HEK293 (cell line): ENCODE measurements at regions not wholly inside any gene's neighbourhood (a gene's known extent, or its start where the extent isn't known, plus 50 kb on each side); places are given as distances from the start of the nearest gene placed in this dataset.

ENCODE experiments used
- CTCF ChIA-PET: fragments of 350-600 bp; formaldehyde crosslinking; extraction: SDS; loops from one replicate; lab custom pipeline; 2021; ENCODE audit warnings: antibody characterized with exemption; lab: Yijun Ruan, JAX
- POLR2A ChIA-PET: fragments of 300-600 bp; formaldehyde crosslinking; extraction: SDS; loops from one replicate; lab custom pipeline; 2020; ENCODE audit warnings: antibody characterized with exemption, inconsistent platforms; lab: Yijun Ruan, JAX
- H3K27ac ChIP-seq: fragments of 200-500 bp; sonication (Bioruptor generic); 2 replicates; pipeline ENCODE4 v1.5.1; 2014; ENCODE audit warnings: low read depth, low read length, control low read depth, inconsistent platforms; ENCODE audit errors: extremely low read depth
- H3K36me3 ChIP-seq, 2 experiments: fragments of 200-500 bp in 1 of 2; sonication (Bioruptor generic) in 1 of 2; 1 replicate in 1 of 2; 2 replicates in 1 of 2; pipeline ENCODE4 v1.5.1; 2014 to 2017; ENCODE audit warnings: inconsistent platforms in 2 of 2, low read length in 2 of 2; ENCODE audit not compliant: control insufficient read depth in 2 of 2, insufficient read depth in 1 of 2
- H3K4me1 ChIP-seq: fragments of 200-500 bp; sonication (Bioruptor generic); 2 replicates; pipeline ENCODE4 v1.5.1; 2014; ENCODE audit warnings: mild to moderate bottlenecking, low read length, inconsistent platforms; ENCODE audit not compliant: control insufficient read depth, insufficient read depth
- H3K4me3 ChIP-seq: 2 replicates; pipeline ENCODE4 v1.5.1; 2011; ENCODE audit warnings: low read depth, mild to moderate bottlenecking, control low read depth, low read length, moderate library complexity
- H3K9me3 ChIP-seq: fragments of 200-500 bp; sonication (Bioruptor generic); 2 replicates; pipeline ENCODE4 v1.5.1; 2014; ENCODE audit warnings: low read depth, low read length, inconsistent platforms; ENCODE audit not compliant: control insufficient read depth, insufficient read depth
- KLF10 ChIP-seq: fragments of 450-650 bp; IDR thresholded peaks from 2 replicates; pipeline ENCODE4 v1.5.1; 2018; ENCODE audit warnings: missing biosample characterization, mild to moderate bottlenecking, missing genetic modification characterization
- OVOL3 ChIP-seq: fragments of 450-650 bp; formaldehyde crosslinking; IDR thresholded peaks from 2 replicates; pipeline ENCODE4 v1.5.1; 2016; ENCODE audit warnings: missing biosample characterization, missing genetic modification characterization
- ZNF549 ChIP-seq: fragments of 450-650 bp; IDR thresholded peaks from 2 replicates; pipeline ENCODE4 v1.5.1; 2018; ENCODE audit warnings: missing biosample characterization, missing genetic modification characterization, mild to moderate bottlenecking, inconsistent platforms, moderate library complexity
- ZNF561 ChIP-seq: fragments of 450-650 bp; IDR thresholded peaks from 2 replicates; pipeline ENCODE4 v1.5.1; 2018; ENCODE audit warnings: missing biosample characterization, missing genetic modification characterization, borderline replicate concordance
- ZNF600 ChIP-seq: fragments of 450-650 bp; formaldehyde crosslinking; IDR thresholded peaks from 2 replicates; pipeline ENCODE4 v1.5.1; 2016; ENCODE audit warnings: missing biosample characterization, missing genetic modification characterization
- ZNF629 ChIP-seq: fragments of 450-650 bp; formaldehyde crosslinking; IDR thresholded peaks from 2 replicates; pipeline ENCODE4 v1.5.1; 2017; ENCODE audit warnings: missing biosample characterization, missing genetic modification characterization
- ZNF830 ChIP-seq: fragments of 450-650 bp; IDR thresholded peaks from 2 replicates; pipeline ENCODE4 v1.5.0; 2018; ENCODE audit warnings: missing biosample characterization, missing genetic modification characterization, low read depth, mild to moderate bottlenecking, moderate library complexity

- ChIA-PET CTCF (no interaction called here), POLR2A (no interaction called here)
- H3K27ac ChIP-seq = no peak overlapping the region
- TF ChIP-seq ZNF549 (no peak), ZNF830 (no peak), KLF10 (tag by site-specific recombination) (no peak), OVOL3 (tag by site-specific recombination) (no peak), ZNF561 (no peak)
- H3K36me3 ChIP-seq = no peaks in the 10 kb centered on the region
- no peak overlapping the region for H3K4me3 ChIP-seq
- H3K4me1 ChIP-seq = no peaks in the 10 kb centered on the region
- no peaks in the 10 kb centered on the region for H3K9me3 ChIP-seq
Observed at GRCh38 chrX:716136-716535, 85.5 kb downstream of the SHOX start.

- Histone ChIP-seq H3K4me1 (no peaks in the 10 kb centered on the region), H3K36me3 (no peaks in the 10 kb centered on the region), H3K27ac (no peak overlapping the region), H3K9me3 (no peaks in the 10 kb centered on the region), H3K4me3 (no peak overlapping the region)
- TF ChIP-seq ZNF600 (tag by site-specific recombination) (no peak), ZNF629 (tag by site-specific recombination) (no peak)
- CTCF ChIA-PET = no interaction called here
- POLR2A ChIA-PET = no interaction called here
Observed at GRCh38 chrX:714131-714530, 83.5 kb downstream of the SHOX start.
